ENCODE measurements at regions not wholly inside any gene's neighbourhood (a gene's known extent, or its start where the extent isn't known, plus 50 kb on each side); places are given as distances from the start of the nearest gene placed in this dataset.
A peak's percentile ranks its signal among the peaks of the same experiment; 100 is the strongest.

GRCh38 chr5:8895599-8895998 is 650.3 kb downstream of the SEMA5A start:
- Histone ChIP-seq H4K20me1 (ENCODE audit: control insufficient read depth, extremely low read depth, insufficient read depth, low read length) (no peaks in the 10 kb centered on the region), H3K4me3 (replicated peaks in 1 of 4; ENCODE audit: control extremely low read depth in 1 of 4, insufficient read depth in 1 of 4, low read depth in 3 of 4, low read length in 4 of 4) (no peak overlapping the region), H3K4me2 (ENCODE audit: extremely low read depth, insufficient read depth, low read length) (no peak overlapping the region), H3K9me3 (ENCODE audit: control insufficient read depth, insufficient read depth, low read depth, low read length) (no peaks in the 10 kb centered on the region), H3K27me3 (ENCODE audit: control insufficient read depth, insufficient read depth, low read length) (no peaks in the 10 kb centered on the region), H3K4me1 (ENCODE audit: control insufficient read depth, extremely low read depth, insufficient read depth, low read length) (peaks cover 4% of the 10 kb centered on the region), H2AFZ (ENCODE audit: low read length) (no peak overlapping the region), H3K9ac (ENCODE audit: insufficient read depth, low read length) (no peak overlapping the region), H3K36me3 (ENCODE audit: control insufficient read depth, insufficient read depth, low read length) (no peaks in the 10 kb centered on the region), H3K27ac (ENCODE audit: insufficient read depth, low read length) (no peak overlapping the region), H3K79me2 (ENCODE audit: control insufficient read depth, insufficient read depth, low read length) (no peaks in the 10 kb centered on the region)
- TF ChIP-seq CTCF (conservative IDR thresholded peaks at IDR 0.05 in 1 of 2, IDR thresholded peaks at IDR 0.05 in 1 of 2; ENCODE audit: low read depth in 1 of 2, low read length in 2 of 2) (no peak), EZH2 (IDR thresholded peaks at IDR 0.05; ENCODE audit: low read length, missing control alignments) (no peak)
- DNase-seq (ENCODE audit: low read depth in 2 of 2) = peak in 1 of 2 donors; percentile 64

- no peak for DNase-seq (ENCODE audit: low read depth in 2 of 2)
- Histone ChIP-seq H2AFZ (ENCODE audit: low read length) (no peak overlapping the region), H3K4me1 (ENCODE audit: control insufficient read depth, extremely low read depth, insufficient read depth, low read length) (peaks cover 4% of the 10 kb centered on the region), H3K79me2 (ENCODE audit: control insufficient read depth, insufficient read depth, low read length) (no peaks in the 10 kb centered on the region), H3K4me2 (ENCODE audit: extremely low read depth, insufficient read depth, low read length) (no peak overlapping the region), H3K4me3 (replicated peaks in 1 of 4; ENCODE audit: control extremely low read depth in 1 of 4, insufficient read depth in 1 of 4, low read depth in 3 of 4, low read length in 4 of 4) (no peak overlapping the region), H3K9me3 (ENCODE audit: control insufficient read depth, insufficient read depth, low read depth, low read length) (no peaks in the 10 kb centered on the region), H3K27ac (ENCODE audit: insufficient read depth, low read length) (no peak overlapping the region), H4K20me1 (ENCODE audit: control insufficient read depth, extremely low read depth, insufficient read depth, low read length) (no peaks in the 10 kb centered on the region), H3K9ac (ENCODE audit: insufficient read depth, low read length) (no peak overlapping the region), H3K27me3 (ENCODE audit: control insufficient read depth, insufficient read depth, low read length) (no peaks in the 10 kb centered on the region), H3K36me3 (ENCODE audit: control insufficient read depth, insufficient read depth, low read length) (no peaks in the 10 kb centered on the region)
- TF ChIP-seq CTCF (conservative IDR thresholded peaks at IDR 0.05 in 1 of 2, IDR thresholded peaks at IDR 0.05 in 1 of 2; ENCODE audit: low read depth in 1 of 2, low read length in 2 of 2) (no peak), EZH2 (IDR thresholded peaks at IDR 0.05; ENCODE audit: low read length, missing control alignments) (no peak)
Observed at GRCh38 chr5:8897316-8897715, 648.6 kb downstream of the SEMA5A start.

- H3K4me2 ChIP-seq (ENCODE audit: extremely low read depth, insufficient read depth, low read length) = no peak overlapping the region
- no peaks in the 10 kb centered on the region for H3K79me2 ChIP-seq (ENCODE audit: control insufficient read depth, insufficient read depth, low read length)
- TF ChIP-seq EZH2 (IDR thresholded peaks at IDR 0.05; ENCODE audit: low read length, missing control alignments) = no peak
- no peak for TF ChIP-seq CTCF (conservative IDR thresholded peaks at IDR 0.05 in 1 of 2, IDR thresholded peaks at IDR 0.05 in 1 of 2; ENCODE audit: low read depth in 1 of 2, low read length in 2 of 2)
- H3K9me3 ChIP-seq (ENCODE audit: control insufficient read depth, insufficient read depth, low read depth, low read length) = no peaks in the 10 kb centered on the region
- no peaks in the 10 kb centered on the region for H3K36me3 ChIP-seq (ENCODE audit: control insufficient read depth, insufficient read depth, low read length)
- no peak overlapping the region for H3K9ac ChIP-seq (ENCODE audit: insufficient read depth, low read length)
- no peak overlapping the region for H3K4me3 ChIP-seq (replicated peaks in 1 of 4; ENCODE audit: control extremely low read depth in 1 of 4, insufficient read depth in 1 of 4, low read depth in 3 of 4, low read length in 4 of 4)
- H3K27ac ChIP-seq (ENCODE audit: insufficient read depth, low read length) = no peak overlapping the region
- peak; percentile 65 to 88 for DNase-seq (ENCODE audit: low read depth in 2 of 2)
- H3K27me3 ChIP-seq (ENCODE audit: control insufficient read depth, insufficient read depth, low read length) = no peaks in the 10 kb centered on the region
- H2AFZ ChIP-seq (ENCODE audit: low read length) = no peak overlapping the region
- H3K4me1 ChIP-seq (ENCODE audit: control insufficient read depth, extremely low read depth, insufficient read depth, low read length) = peaks cover 14% of the 10 kb centered on the region
- no peaks in the 10 kb centered on the region for H4K20me1 ChIP-seq (ENCODE audit: control insufficient read depth, extremely low read depth, insufficient read depth, low read length)
Observed at GRCh38 chr5:8905021-8905420, 640.9 kb downstream of the SEMA5A start.

Measured in fibroblast of lung (primary cell).